SK-N-SH (cell line): ENCODE measurements at regions not wholly inside any gene's neighbourhood (a gene's known extent, or its start where the extent isn't known, plus 50 kb on each side); places are given as distances from the start of the nearest gene placed in this dataset.

Experiments
- CTCF ChIA-PET: fragments of 300-600, 350-600 bp; formaldehyde crosslinking; extraction: SDS; loops from one replicate; lab custom pipeline; 2021; lab: Yijun Ruan, JAX
- POLR2A ChIA-PET: fragments of 350-600 bp; sonication (Branson Sonifier 250); formaldehyde crosslinking; extraction: SDS; loops from one replicate; lab custom pipeline; 2020; ENCODE audit warnings: antibody characterized with exemption, inconsistent platforms; lab: Yijun Ruan, JAX
- DNase-seq: peaks from one replicate; pipeline ENCODE4 v3.0.0; 2012
- H2AFZ ChIP-seq: fragments of 200-600 bp; sonication (generic); 2 replicates; pipeline ENCODE4 v1.8.1; 2016; ENCODE audit warnings: antibody characterized with exemption, mild to moderate bottlenecking, low read depth
- H3F3A ChIP-seq: fragments of 200-600 bp; sonication (generic); replicated peaks from 2 replicates; pipeline ENCODE3; 2016; ENCODE audit warnings: antibody characterized with exemption, mild to moderate bottlenecking; ENCODE audit not compliant: insufficient read depth
- H3K27ac ChIP-seq, 2 experiments: fragments of 200-500 bp in 1 of 2; fragments of 200-600 bp in 1 of 2; sonication (Bioruptor generic) in 1 of 2; sonication (generic), shearing (Covaris generic) in 1 of 2; 2 replicates each; pipeline versions ENCODE4 v1.5.1 to v1.6.1; 2014 to 2016; ENCODE audit warnings: low read depth in 2 of 2, inconsistent platforms in 1 of 2, low read length in 1 of 2, mild to moderate bottlenecking in 1 of 2, mixed read lengths in 1 of 2
- H3K27me3 ChIP-seq: fragments of 200-600 bp; sonication (generic), shearing (Covaris generic); 2 replicates; pipeline ENCODE4 v1.6.1; 2016; ENCODE audit warnings: mixed run types; ENCODE audit not compliant: insufficient read depth
- H3K36me3 ChIP-seq, 2 experiments: fragments of 200-500 bp in 1 of 2; fragments of 200-600 bp in 1 of 2; sonication (Bioruptor generic) in 1 of 2; sonication (generic) in 1 of 2; replicated peaks in 1 of 2; 2 replicates each; pipeline versions ENCODE3 to v1.5.1; 2014 to 2016; ENCODE audit warnings: low read length in 1 of 2, mild to moderate bottlenecking in 1 of 2; ENCODE audit not compliant: insufficient read depth in 2 of 2, control insufficient read depth in 1 of 2
- H3K4me1 ChIP-seq, 2 experiments: fragments of 200-500 bp in 1 of 2; fragments of 200-600 bp in 1 of 2; sonication (Bioruptor generic) in 1 of 2; sonication (generic), shearing (Covaris generic) in 1 of 2; 2 replicates each; pipeline versions ENCODE4 v1.5.1 to v1.6.1; 2014 to 2016; ENCODE audit warnings: low read depth in 1 of 2, low read length in 1 of 2, mixed run types in 1 of 2; ENCODE audit not compliant: insufficient read depth in 2 of 2, control insufficient read depth in 1 of 2
- H3K4me2 ChIP-seq: fragments of 200-600 bp; sonication (generic), shearing (Covaris generic); 2 replicates; pipeline ENCODE4 v1.6.1; 2017; ENCODE audit warnings: mixed run types
- H3K4me3 ChIP-seq, 2 experiments: fragments of 200-500 bp in 1 of 2; fragments of 200-600 bp in 1 of 2; sonication (Bioruptor generic) in 1 of 2; sonication (generic), shearing (Covaris generic) in 1 of 2; 2 replicates each; pipeline versions ENCODE4 v1.5.1 to v1.8.1; 2014 to 2016; ENCODE audit warnings: low read depth in 2 of 2, inconsistent platforms in 1 of 2, low read length in 1 of 2, mild to moderate bottlenecking in 1 of 2, mixed read lengths in 1 of 2, moderate library complexity in 1 of 2
- H3K79me2 ChIP-seq: fragments of 200-600 bp; sonication (generic); 2 replicates; pipeline ENCODE4 v1.8.1; 2017; ENCODE audit warnings: mild to moderate bottlenecking; ENCODE audit not compliant: insufficient read depth
- H3K9ac ChIP-seq: fragments of 200-600 bp; sonication (generic); 2 replicates; pipeline ENCODE4 v1.6.1; 2017; ENCODE audit warnings: mixed run types
- H3K9me2 ChIP-seq: fragments of 200-600 bp; sonication (generic); 2 replicates; pipeline ENCODE4 v1.6.1; 2017; ENCODE audit warnings: mixed run types
- H3K9me3 ChIP-seq: fragments of 200-600 bp; sonication (generic); 2 replicates; pipeline ENCODE4 v1.6.1; 2017; ENCODE audit warnings: mixed run types, mild to moderate bottlenecking, moderate library complexity
- H4K20me1 ChIP-seq: fragments of 200-600 bp; sonication (generic); 2 replicates; pipeline ENCODE4 v1.6.1; 2017; ENCODE audit warnings: mild to moderate bottlenecking, mixed run types; ENCODE audit not compliant: insufficient read depth
- CHD2 ChIP-seq: fragments of 150-350 bp; IDR thresholded peaks from 2 replicates; pipeline ENCODE4 v1.6.1; 2018; ENCODE audit warnings: low read length; ENCODE audit not compliant: partially characterized antibody
- CTCF ChIP-seq: fragments of 200-600 bp; sonication (generic); IDR thresholded peaks from 2 replicates; pipeline ENCODE4 v1.6.1; 2017; ENCODE audit warnings: antibody characterized with exemption, mild to moderate bottlenecking, moderate library complexity
- ELF1 ChIP-seq: IDR thresholded peaks from 2 replicates; pipeline ENCODE4 v1.4.0; 2012
- EP300 ChIP-seq, 2 experiments: IDR thresholded peaks; 2 replicates each; pipeline versions ENCODE4 v1.4.0 to v1.6.1; 2012; ENCODE audit warnings: borderline replicate concordance in 1 of 2, low read depth in 1 of 2, low read length in 1 of 2
- EZH2phosphoT487 ChIP-seq: fragments of 200-600 bp; sonication (generic); IDR thresholded peaks from 2 replicates; pipeline ENCODE4 v1.6.1; 2017; ENCODE audit warnings: low read depth, mixed run types, mild to moderate bottlenecking, antibody characterized with exemption, moderate library complexity, borderline replicate concordance
- GATA2 ChIP-seq: sonication (generic); formaldehyde crosslinking; IDR thresholded peaks from 2 replicates; pipeline ENCODE4 v1.5.0; 2020; ENCODE audit warnings: mild to moderate bottlenecking, missing genetic modification reagents
- NFIC ChIP-seq: IDR thresholded peaks from 2 replicates; pipeline ENCODE4 v1.4.0; 2012; ENCODE audit warnings: borderline replicate concordance
- NRF1 ChIP-seq: IDR thresholded peaks from 2 replicates; pipeline ENCODE4 v1.6.1; 2012; ENCODE audit warnings: low read depth, mild to moderate bottlenecking, low read length
- PBX3 ChIP-seq: IDR thresholded peaks from 2 replicates; pipeline ENCODE4; 2012
- REST ChIP-seq: IDR thresholded peaks from 2 replicates; pipeline ENCODE4 v1.6.1; 2012; ENCODE audit warnings: mild to moderate bottlenecking, low read depth, low read length, moderate library complexity
- SIN3A ChIP-seq: IDR thresholded peaks from 2 replicates; pipeline ENCODE4 v1.6.1; 2012; ENCODE audit warnings: low read depth, mild to moderate bottlenecking, low read length, moderate library complexity, borderline replicate concordance
- SMC3 ChIP-seq: IDR thresholded peaks from 2 replicates; pipeline ENCODE4 v1.6.1; 2012; ENCODE audit warnings: low read depth, low read length, improper control_type of control experiment
- TEAD4 ChIP-seq: IDR thresholded peaks from 2 replicates; pipeline ENCODE4 v1.4.0; 2012; ENCODE audit warnings: mild to moderate bottlenecking, borderline replicate concordance; ENCODE audit not compliant: insufficient read depth
- ZBTB33 ChIP-seq: IDR thresholded peaks from 2 replicates; pipeline ENCODE4 v1.4.0; 2012; ENCODE audit warnings: low read depth, borderline replicate concordance
- WGBS: methylation state at CpG from one replicate; pipeline ENCODE4 v1.1.6; 2017; ENCODE audit warnings: low lambda C conversion rate; 5-methylcytosine and 5-hydroxymethylcytosine counted together

GRCh38 chrX:124502166-124502565 is 155.8 kb downstream of the SH2D1A start:
- no peaks in the 10 kb centered on the region for H3K9me3 ChIP-seq
- no peak overlapping the region for H3K4me3 ChIP-seq
- no peak overlapping the region for H3K27ac ChIP-seq
- H3K27me3 ChIP-seq = no peaks in the 10 kb centered on the region
- ChIA-PET POLR2A (no interaction called here), CTCF (no interaction called here)
- no peaks in the 10 kb centered on the region for H3K79me2 ChIP-seq
- DNase-seq = no peak
- no peaks in the 10 kb centered on the region for H3K36me3 ChIP-seq
- H3K9me2 ChIP-seq = no peaks in the 10 kb centered on the region
- WGBS = 12% methylated on average over 2 of the region's 2 CpGs
- TF ChIP-seq REST (no peak), ZBTB33 (no peak), TEAD4 (no peak), CTCF (no peak), NFIC (no peak), NRF1 (no peak), PBX3 (no peak), GATA2 (CRISPR knock-in tag) (no peak), SIN3A (no peak), CHD2 (no peak), SMC3 (no peak), EZH2phosphoT487 (no peak), ELF1 (no peak), EP300 (IDR thresholded peaks at IDR 0.05; ENCODE audit: borderline replicate concordance in 1 of 2, low read depth in 1 of 2, low read length in 1 of 2) (no peak)
- H3K4me2 ChIP-seq = no peak overlapping the region
- H4K20me1 ChIP-seq = no peaks in the 10 kb centered on the region
- no peak overlapping the region for H3K9ac ChIP-seq
- no peak overlapping the region for H2AFZ ChIP-seq
- H3K4me1 ChIP-seq = no peaks in the 10 kb centered on the region
- H3F3A ChIP-seq = no peaks in the 10 kb centered on the region
